Fibroblast of the aortic adventitia (primary cell): ENCODE measurements at regions not wholly inside any gene's neighbourhood (a gene's known extent, or its start where the extent isn't known, plus 50 kb on each side); places are given as distances from the start of the nearest gene placed in this dataset.
"Not testable (repeated sequence)": the region's sequence is repeated elsewhere in the genome, so short reads cannot be mapped to it uniquely, and the experiment has no call there.

ENCODE experiments used
- DNase-seq: peaks from one replicate; pipeline ENCODE4 v3.0.0-alpha.2; 2010; ENCODE audit warnings: low read depth
- H3K4me3 ChIP-seq: 2 replicates; pipeline ENCODE4 v1.5.1; 2011; ENCODE audit warnings: low read depth, mild to moderate bottlenecking, control low read depth, low read length, moderate library complexity
- TF ChIP-seq, protein P1 (sequence below): IDR thresholded peaks from 2 replicates; pipeline ENCODE4 v1.5.1; 2011; ENCODE audit warnings: mild to moderate bottlenecking, low read length, control low read depth, inconsistent platforms; ENCODE audit not compliant: insufficient read depth

GRCh38 chr4:120215350-120215749 is 148.7 kb upstream of the MAD2L1 start:
- H3K4me3 ChIP-seq = no peak overlapping the region
- DNase-seq = no peak
- TF ChIP-seq, protein P1, sequence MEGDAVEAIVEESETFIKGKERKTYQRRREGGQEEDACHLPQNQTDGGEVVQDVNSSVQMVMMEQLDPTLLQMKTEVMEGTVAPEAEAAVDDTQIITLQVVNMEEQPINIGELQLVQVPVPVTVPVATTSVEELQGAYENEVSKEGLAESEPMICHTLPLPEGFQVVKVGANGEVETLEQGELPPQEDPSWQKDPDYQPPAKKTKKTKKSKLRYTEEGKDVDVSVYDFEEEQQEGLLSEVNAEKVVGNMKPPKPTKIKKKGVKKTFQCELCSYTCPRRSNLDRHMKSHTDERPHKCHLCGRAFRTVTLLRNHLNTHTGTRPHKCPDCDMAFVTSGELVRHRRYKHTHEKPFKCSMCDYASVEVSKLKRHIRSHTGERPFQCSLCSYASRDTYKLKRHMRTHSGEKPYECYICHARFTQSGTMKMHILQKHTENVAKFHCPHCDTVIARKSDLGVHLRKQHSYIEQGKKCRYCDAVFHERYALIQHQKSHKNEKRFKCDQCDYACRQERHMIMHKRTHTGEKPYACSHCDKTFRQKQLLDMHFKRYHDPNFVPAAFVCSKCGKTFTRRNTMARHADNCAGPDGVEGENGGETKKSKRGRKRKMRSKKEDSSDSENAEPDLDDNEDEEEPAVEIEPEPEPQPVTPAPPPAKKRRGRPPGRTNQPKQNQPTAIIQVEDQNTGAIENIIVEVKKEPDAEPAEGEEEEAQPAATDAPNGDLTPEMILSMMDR = no peak

- TF ChIP-seq, protein P1 = no peak
- no peak overlapping the region for H3K4me3 ChIP-seq
- no peak for DNase-seq
Observed at GRCh38 chr4:120211408-120212015, 144.9 kb upstream of the MAD2L1 start.

DNA sequence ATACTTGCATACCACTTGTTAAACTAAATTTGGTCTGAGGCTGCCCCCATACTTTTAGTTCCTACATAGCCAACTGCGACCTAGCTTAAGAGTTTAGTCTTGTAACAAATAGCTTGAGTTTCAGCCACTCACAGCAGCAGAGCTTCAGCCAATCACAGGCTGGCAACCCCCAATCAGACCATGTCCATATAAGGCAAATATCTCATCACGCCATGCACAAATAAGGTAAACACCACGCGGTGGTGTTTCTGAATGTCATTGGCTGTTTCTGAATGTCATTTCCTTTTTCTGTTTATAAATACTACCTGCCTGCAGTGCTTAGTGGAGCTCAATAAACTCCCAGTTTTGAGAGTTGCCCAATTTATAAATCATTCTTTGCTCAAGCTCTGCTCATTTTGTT is 143.1 kb upstream of the MAD2L1 start:
- no peak overlapping the region for H3K4me3 ChIP-seq
- TF ChIP-seq, protein P1 = no peak
- DNase-seq = no peak

GRCh38 chr4:120207021-120207420 is 140.4 kb upstream of the MAD2L1 start:
- no peak for DNase-seq
- TF ChIP-seq, protein P1 = no peak
- no peak overlapping the region for H3K4me3 ChIP-seq

GRCh38 chr4:120202222-120202621 is 135.6 kb upstream of the MAD2L1 start:
- no peak for DNase-seq
- no peak overlapping the region for H3K4me3 ChIP-seq
- TF ChIP-seq, protein P1 = no peak

DNA sequence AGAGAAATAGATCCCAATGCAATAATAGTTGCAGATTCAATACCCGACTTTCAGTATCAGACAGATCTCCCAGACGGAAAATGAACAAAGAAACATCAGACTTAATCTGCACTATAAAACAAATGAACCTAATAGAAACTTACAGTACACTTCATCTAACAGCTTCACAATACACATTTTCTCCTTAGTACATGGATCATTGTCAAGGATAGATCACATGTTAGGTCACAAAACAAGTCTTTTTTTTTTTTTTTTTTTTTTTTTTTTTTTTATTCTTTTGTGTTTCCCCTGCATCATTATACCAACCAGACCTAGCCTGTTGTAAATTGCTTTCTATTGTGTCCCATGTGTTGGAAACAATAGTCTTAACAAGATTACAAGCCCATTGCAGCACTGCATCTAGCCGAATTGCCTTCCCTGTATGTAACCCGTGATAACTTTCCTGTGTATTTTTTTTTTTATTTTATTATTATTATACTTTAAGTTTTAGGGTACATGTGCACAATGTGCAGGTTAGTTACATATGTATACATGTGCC is 134.0 kb upstream of the MAD2L1 start:
- not testable (repeated sequence) for H3K4me3 ChIP-seq, DNase-seq

GRCh38 chr4:120198411-120198810 is 131.8 kb upstream of the MAD2L1 start:
- TF ChIP-seq, protein P1 = no peak
- H3K4me3 ChIP-seq = no peak overlapping the region
- no peak for DNase-seq
